Breast epithelium (tissue), 3 donors: ENCODE measurements at regions not wholly inside any gene's neighbourhood (a gene's known extent, or its start where the extent isn't known, plus 50 kb on each side); places are given as distances from the start of the nearest gene placed in this dataset.

Experiments used
- POLR2A ChIP-seq: fragments of 450-650 bp; IDR thresholded peaks from one replicate; pipeline ENCODE4 v1.6.1; 2016; ENCODE audit warnings: antibody characterized with exemption, mild to moderate bottlenecking, moderate library complexity
- TF ChIP-seq, protein P1 (sequence below), 3 donors: fragments of 450-650 bp; IDR thresholded peaks; one replicate each; pipeline ENCODE4 v1.5.1; 2016 to 2017; ENCODE audit warnings: antibody characterized with exemption in 3 of 3, mild to moderate bottlenecking in 3 of 3, moderate library complexity in 3 of 3

- TF ChIP-seq, protein P1, sequence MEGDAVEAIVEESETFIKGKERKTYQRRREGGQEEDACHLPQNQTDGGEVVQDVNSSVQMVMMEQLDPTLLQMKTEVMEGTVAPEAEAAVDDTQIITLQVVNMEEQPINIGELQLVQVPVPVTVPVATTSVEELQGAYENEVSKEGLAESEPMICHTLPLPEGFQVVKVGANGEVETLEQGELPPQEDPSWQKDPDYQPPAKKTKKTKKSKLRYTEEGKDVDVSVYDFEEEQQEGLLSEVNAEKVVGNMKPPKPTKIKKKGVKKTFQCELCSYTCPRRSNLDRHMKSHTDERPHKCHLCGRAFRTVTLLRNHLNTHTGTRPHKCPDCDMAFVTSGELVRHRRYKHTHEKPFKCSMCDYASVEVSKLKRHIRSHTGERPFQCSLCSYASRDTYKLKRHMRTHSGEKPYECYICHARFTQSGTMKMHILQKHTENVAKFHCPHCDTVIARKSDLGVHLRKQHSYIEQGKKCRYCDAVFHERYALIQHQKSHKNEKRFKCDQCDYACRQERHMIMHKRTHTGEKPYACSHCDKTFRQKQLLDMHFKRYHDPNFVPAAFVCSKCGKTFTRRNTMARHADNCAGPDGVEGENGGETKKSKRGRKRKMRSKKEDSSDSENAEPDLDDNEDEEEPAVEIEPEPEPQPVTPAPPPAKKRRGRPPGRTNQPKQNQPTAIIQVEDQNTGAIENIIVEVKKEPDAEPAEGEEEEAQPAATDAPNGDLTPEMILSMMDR (IDR thresholded peaks at IDR 0.05): no peak
- no peak for TF ChIP-seq POLR2A
Measured at GRCh38 chr7:27394871-27395270, 152.3 kb downstream of the EVX1 start.
